T-helper 2 cell treated with Interferon-gamma antibody and Interleukin-4, amounts not matched to agents 100 ng/mL and 5 ng/mL, for 36 hours (primary cell): ENCODE measurements at regions not wholly inside any gene's neighbourhood (a gene's known extent, or its start where the extent isn't known, plus 50 kb on each side); places are given as distances from the start of the nearest gene placed in this dataset.

Experiments
- intact Hi-C: fragments of 100-400 bp; cut with micrococcal nuclease; formaldehyde crosslinking; loops from one replicate; pipeline ENCODE4 v1.15.1; 2023

- intact Hi-C loops: no loop called here
These were observed 375.0 kb upstream of the FBXO33 start for GRCh38 chr14:39807271-39807670.

- intact Hi-C loops: no loop called here
These were observed 352.2 kb upstream of the FBXO33 start for GRCh38 chr14:39784461-39784860.

- intact Hi-C loops: no loop called here
These were observed 349.2 kb upstream of the FBXO33 start for GRCh38 chr14:39781466-39781865.

GRCh38 chr14:39773387-39774126 lies 341.3 kb upstream of the FBXO33 start:
- intact Hi-C loops: no loop called here

- intact Hi-C loops: no loop called here
These were observed 340.4 kb upstream of the FBXO33 start for GRCh38 chr14:39772627-39773026.

GRCh38 chr14:39768589-39768988 lies 336.4 kb upstream of the FBXO33 start:
- intact Hi-C loops: no loop called here

GRCh38 chr14:39766397-39767000 lies 334.3 kb upstream of the FBXO33 start:
- intact Hi-C loops: no loop called here

GRCh38 chr14:39765676-39766075 lies 333.4 kb upstream of the FBXO33 start:
- intact Hi-C loops: no loop called here

- intact Hi-C loops: no loop called here
These were observed 331.2 kb upstream of the FBXO33 start for GRCh38 chr14:39763402-39763890.

- intact Hi-C loops: no loop called here
These were observed 330.6 kb upstream of the FBXO33 start for GRCh38 chr14:39762576-39763401.

GRCh38 chr14:39755269-39755878 lies 323.1 kb upstream of the FBXO33 start:
- intact Hi-C loops: no loop called here

GRCh38 chr14:39740454-39740853 lies 308.2 kb upstream of the FBXO33 start:
- intact Hi-C loops: no loop called here

- intact Hi-C loops: no loop called here
These were observed 307.6 kb upstream of the FBXO33 start for GRCh38 chr14:39739796-39740195.

GRCh38 chr14:39734306-39734705 lies 302.1 kb upstream of the FBXO33 start:
- intact Hi-C loops: no loop called here

GRCh38 chr14:39733741-39734140 lies 301.5 kb upstream of the FBXO33 start:
- intact Hi-C loops: no loop called here

- intact Hi-C loops: no loop called here
These were observed 299.7 kb upstream of the FBXO33 start for GRCh38 chr14:39731912-39732311.

- intact Hi-C loops: no loop called here
These were observed 294.3 kb upstream of the FBXO33 start for GRCh38 chr14:39726563-39726962.

GRCh38 chr14:39722547-39723273 lies 290.5 kb upstream of the FBXO33 start:
- intact Hi-C loops: no loop called here

GRCh38 chr14:39716987-39717570 lies 284.8 kb upstream of the FBXO33 start:
- intact Hi-C loops: no loop called here

GRCh38 chr14:39712293-39712999 lies 280.2 kb upstream of the FBXO33 start:
- intact Hi-C loops: no loop called here
